HG02970 (cell line): ENCODE measurements at regions not wholly inside any gene's neighbourhood (a gene's known extent, or its start where the extent isn't known, plus 50 kb on each side); places are given as distances from the start of the nearest gene placed in this dataset.

Source experiments
- ATAC-seq: cut with Tn5 transposase; IDR thresholded peaks from one replicate; pipeline ENCODE4 v1.9.1; 2021; ENCODE audit warnings: mild to moderate bottlenecking, moderate library complexity, moderate number of reproducible peaks; ENCODE audit not compliant: unreplicated experiment, low FRiP score

- no peak for ATAC-seq
These were observed 466.8 kb upstream of the FAM241A start for GRCh38 chr4:111678479-111678878.

- no peak for ATAC-seq
These were observed 466.3 kb upstream of the FAM241A start for GRCh38 chr4:111678908-111679307.

- no peak for ATAC-seq
These were observed 464.0 kb upstream of the FAM241A start for GRCh38 chr4:111681270-111681669.

DNA sequence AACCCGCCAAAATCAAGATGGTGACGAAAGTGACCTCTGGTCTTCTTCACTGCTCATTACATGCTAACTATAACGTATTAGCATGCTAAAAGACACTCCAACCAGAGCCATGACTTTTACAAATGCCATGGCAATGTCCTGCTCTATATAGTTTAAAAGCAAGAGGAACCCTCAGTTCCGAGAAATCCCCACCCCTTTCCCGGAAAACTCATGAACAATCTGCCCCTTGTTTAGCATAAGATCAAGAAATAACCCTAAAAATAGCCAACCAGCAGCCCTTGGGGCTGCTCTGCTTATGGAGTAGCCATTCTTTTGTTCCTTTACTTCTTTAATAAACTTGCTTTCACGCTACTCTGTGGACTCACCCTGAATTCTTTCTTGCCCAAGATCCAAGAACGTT lies 463.5 kb upstream of the FAM241A start:
- ATAC-seq, result no peak

DNA sequence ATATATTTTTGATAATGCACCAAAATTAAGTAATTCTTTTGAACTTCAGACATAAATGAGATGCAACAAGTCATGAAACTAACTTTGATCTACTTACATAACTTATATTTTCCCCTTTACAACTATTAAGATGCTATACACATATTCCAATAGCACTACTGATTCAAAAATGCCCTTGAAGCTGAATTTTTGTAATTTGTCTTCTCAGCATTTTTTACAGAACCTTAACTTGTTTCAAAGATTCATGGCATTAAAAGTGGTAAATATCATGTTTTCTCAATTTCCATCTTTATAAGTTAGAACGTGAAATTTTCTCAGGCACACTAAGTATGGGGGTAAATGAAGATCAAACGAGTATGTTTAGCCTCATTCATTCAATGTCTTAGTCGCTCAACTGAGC lies 460.0 kb upstream of the FAM241A start:
- no peak for ATAC-seq

DNA sequence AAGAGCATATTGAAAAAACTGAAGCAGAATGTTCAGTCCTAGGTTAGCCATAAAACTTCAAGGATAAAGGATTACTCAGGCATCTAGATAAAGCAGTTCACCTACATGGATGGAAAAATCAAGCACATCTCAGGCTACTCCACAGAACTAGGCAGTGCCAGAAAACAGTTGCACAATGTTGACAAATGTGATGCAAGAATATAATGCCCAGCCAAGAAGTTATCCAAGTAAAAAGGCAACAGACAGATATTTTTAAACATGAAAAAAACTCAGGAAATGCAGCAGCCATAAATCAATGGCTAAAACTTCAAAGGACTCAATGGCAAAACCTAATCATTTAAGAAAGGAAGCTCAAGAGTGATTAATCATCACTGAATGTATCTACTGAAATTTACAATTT lies 456.0 kb upstream of the FAM241A start:
- no peak for ATAC-seq

DNA sequence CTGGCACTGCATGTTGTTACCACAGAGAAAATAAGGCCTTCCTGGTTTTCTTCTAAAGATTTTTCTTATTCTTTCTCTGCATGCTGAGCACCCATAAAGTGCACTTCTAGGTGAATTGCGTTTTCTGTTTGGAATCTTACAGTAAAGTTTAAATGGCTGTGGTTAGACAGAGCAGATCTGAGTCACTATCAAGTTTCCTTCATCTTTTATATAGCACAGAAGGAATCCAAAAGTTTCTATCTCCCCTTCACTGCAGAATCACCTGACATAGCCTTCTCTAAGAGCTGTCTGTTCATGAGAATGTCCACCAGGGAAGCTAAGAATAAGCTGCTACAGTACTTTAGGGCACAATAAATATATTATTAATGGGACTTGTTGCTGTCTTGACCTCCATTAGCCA lies 455.5 kb upstream of the FAM241A start:
- no peak for ATAC-seq

DNA sequence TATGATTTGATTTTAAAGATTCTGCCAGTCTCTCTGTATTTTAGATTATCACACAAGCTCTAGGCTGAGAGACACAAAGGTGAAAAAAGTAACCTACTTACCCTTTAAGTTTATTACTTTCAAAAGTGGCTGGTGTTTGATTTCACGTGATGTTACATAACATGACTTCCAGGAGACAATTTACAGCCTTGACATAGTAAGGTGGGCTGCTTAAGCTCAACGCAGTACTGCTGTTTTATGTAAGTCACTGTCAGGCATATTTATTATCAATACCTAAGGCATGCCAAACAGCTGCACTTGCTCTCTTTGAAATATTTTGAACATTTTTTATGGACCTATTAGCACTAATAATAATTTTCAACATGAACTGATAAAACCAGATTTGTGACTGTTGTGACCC lies 451.5 kb upstream of the FAM241A start:
- ATAC-seq, result no peak

GRCh38 chr4:111695677-111696076 lies 449.6 kb upstream of the FAM241A start:
- ATAC-seq, result no peak

DNA sequence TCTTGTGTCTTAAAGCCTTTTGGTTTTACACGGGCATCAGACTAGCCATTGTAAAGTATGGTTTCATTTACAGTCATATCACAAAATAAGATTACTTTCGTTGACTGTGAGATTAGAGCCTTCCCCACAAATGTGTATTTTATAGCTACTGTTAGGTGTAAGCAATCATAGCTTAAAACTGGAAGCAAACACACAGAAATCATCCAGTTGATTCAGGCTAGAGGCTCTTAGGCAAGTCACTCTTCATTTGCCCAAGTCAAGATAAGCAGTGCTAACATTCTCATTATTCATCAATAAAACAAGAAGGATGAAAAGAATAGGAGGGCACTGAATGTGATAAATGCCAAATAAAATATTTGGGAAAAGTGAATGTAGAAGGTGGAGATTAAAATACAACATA lies 448.7 kb upstream of the FAM241A start:
- no peak for ATAC-seq

DNA sequence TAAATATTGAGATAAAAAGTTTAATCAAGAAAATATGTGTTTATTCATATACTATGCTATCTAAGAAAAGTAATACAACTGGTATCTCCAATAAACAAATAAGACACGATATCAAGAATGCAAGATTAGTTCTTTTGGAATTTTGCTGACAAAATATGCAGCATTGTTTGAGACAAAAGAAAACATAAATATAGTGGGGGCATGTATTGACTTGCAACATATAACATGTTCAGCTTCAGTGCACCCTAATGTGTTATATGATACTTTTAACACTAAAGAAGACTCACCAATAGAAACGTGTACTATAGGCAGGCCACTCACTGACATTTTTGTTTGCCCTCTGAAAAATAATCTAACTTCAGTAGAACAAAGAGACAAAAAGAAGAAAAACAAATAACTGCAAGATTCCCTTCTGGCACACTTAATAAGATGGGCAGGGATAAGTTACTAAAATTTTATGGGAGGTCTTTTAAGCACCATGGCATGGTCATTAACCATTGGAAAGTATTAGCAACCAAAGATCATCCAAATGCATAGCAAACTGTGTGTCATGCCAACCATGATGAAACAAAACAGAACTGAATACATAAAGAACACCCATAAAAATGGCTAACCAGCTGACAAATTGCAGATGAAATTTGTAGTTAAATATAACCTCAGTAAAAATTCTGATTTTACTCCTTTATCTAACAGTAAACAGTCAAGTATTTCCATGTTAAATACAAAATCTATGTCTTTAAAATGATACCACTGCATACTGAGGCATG lies 447.9 kb upstream of the FAM241A start:
- ATAC-seq, result no peak

- no peak for ATAC-seq
These were observed 446.9 kb upstream of the FAM241A start for GRCh38 chr4:111698361-111698760.

GRCh38 chr4:111699165-111699564 lies 446.1 kb upstream of the FAM241A start:
- ATAC-seq, result no peak

DNA sequence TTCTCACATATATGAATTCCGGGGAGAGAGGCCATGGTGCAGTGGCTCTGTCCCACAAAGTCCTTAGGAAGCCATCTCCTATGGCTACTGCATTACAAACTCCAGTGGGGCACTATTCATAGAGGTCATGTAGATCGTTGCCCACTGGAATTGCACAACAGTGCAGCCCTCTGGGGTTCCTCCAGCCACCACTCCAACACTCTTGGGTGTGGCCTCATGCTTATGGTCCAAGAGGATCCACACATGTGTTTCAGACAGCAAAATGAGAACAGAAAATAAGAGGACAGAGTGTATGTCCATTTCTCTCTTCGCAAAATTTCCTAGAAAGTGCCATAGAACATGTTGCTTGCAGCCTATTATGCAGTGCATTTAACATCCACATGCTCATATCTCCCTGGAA lies 444.2 kb upstream of the FAM241A start:
- no peak for ATAC-seq

GRCh38 chr4:111707491-111707890 lies 437.8 kb upstream of the FAM241A start:
- ATAC-seq, result no peak

GRCh38 chr4:111712093-111712677 lies 433.1 kb upstream of the FAM241A start:
- no peak for ATAC-seq

GRCh38 chr4:111713276-111713675 lies 432.0 kb upstream of the FAM241A start:
- ATAC-seq, result no peak

DNA sequence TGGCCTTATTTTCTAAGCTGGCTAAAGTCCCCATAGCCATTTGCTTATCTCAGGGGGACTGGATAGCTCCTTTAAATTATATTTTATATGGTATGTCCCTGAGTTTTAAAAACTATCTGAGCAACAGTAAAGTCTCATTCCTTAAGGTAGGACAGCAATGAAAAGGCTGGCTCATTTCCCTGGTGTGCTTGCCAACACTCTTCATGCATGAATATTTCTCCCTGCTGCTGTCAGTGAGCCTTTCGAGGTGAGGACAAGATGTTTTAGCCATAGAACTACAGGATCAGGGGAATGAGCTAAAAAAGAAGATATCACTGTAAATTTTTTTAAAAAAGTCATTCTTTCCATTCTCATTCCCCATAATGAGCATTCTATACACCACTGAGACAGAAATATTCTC lies 427.3 kb upstream of the FAM241A start:
- ATAC-seq, result no peak

DNA sequence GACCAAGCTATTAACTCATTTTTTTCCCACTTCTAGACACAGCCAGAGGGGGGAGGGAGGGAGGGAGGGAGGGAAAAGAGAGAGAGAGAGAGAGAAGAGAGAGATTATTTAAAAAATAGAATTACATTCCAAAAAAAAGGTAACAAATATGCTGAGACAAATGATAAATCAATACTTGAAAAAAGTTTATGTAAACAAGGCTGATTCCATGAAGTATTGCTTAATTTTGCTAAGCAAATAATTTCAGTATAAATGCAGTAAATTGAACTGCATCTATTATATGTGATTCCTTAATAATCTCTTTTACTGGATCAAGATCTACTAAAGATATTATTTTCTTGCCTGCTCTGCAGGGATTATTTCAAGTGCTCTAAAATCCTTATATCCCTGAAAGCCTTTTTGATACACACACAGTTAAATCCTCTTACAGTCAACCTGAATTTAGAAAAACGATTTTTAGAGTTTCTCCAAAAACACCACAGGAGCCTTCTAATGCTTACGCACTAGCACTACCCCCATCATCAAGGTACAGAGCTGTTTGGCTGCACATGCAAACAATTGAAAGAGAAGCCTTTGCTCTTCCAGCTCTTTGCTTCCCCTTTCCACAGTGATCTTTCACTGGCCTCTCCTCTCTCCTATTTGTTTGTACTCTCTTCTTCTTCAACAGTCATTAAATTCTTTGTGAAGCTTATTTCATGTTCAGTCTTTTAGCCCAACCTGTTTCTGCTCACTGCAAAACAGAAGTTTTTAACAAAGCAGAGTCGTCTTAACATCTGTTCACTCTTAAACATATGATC lies 426.3 kb upstream of the FAM241A start:
- ATAC-seq, result no peak

- no peak for ATAC-seq
These were observed 424.4 kb upstream of the FAM241A start for GRCh38 chr4:111720866-111721265.

- ATAC-seq, result no peak
These were observed 423.0 kb upstream of the FAM241A start for GRCh38 chr4:111722213-111722720.
